ENCODE measurements at regions not wholly inside any gene's neighbourhood (a gene's known extent, or its start where the extent isn't known, plus 50 kb on each side); places are given as distances from the start of the nearest gene placed in this dataset.

DNA sequence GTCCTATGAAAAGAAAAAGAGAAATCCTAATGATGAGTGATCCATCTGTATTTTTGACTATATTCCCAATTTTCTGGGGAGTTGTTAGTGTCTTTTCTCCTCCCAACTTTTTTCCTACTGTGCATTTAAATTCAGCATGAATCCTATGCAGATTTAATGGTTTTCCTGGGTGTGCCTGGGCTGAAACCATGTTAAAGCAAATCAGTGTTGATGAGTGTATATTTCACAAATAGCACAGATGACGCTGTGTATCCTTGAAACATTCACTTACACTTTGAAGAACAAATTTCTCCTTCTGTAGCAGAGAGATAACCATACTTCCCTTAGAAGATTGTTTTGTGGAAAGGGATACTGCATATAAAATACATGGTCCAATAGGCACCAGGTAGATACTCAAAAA, 114.3 kb downstream of the TRIB2 start:
- DNase-seq, result no peak

DNA sequence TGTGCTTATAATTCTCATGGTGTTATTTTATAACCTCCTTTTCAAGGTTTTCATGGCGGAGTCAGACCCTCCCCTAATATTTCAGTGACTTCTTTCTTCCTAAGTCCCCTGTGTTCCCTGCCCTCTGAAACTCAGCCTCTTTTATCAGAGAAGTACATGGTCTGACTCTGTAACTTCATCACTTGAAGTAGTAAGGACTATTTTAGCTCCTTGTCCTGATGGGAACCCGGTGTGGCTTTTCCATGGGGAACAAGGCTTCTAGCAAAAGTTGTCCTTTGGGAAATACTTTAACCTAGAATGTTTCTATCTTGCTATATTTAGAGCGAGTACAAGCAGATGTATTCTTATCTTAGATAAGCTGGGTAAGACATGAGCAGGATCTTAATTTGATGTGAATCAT, 117.5 kb downstream of the TRIB2 start:
- no peak for DNase-seq

DNA sequence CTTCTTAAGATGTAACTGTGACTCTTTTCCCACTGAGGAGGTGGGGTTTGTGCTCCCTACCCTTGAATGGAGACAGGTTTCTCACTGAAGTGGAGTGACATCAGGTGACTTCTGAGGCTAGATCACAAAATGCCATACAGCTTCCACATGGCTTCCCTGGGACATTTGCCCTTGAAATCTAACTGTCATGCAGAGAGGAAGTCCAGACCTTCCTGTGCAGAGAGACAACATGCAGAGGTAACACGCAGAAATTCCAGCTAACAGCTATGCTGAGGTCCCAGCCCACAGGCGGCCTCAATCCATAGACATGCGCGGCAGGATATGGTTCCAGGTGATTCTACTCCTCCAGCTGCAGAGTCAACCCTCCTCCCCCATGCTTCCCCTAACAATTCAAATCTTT, 119.0 kb downstream of the TRIB2 start:
- DNase-seq, result no peak

DNA sequence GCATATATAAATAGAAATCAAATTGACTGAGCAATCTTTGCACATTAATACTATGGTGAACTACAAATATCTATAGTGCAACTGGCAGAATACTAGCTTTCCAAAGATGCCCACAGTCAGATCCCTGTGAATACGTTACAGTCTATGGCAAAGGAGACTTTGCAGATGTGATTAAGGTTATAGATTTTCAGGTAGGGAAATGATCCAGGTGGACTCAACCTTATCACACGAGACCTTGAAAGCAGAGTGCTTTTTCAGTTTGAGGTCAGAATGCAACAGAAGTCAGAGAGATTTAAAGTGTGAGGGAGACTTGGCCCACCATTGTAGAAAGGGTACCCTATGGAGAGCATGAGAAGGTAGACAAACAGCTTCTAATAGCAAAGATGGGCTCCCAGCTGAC, 122.6 kb downstream of the TRIB2 start:
- no peak for DNase-seq

DNA sequence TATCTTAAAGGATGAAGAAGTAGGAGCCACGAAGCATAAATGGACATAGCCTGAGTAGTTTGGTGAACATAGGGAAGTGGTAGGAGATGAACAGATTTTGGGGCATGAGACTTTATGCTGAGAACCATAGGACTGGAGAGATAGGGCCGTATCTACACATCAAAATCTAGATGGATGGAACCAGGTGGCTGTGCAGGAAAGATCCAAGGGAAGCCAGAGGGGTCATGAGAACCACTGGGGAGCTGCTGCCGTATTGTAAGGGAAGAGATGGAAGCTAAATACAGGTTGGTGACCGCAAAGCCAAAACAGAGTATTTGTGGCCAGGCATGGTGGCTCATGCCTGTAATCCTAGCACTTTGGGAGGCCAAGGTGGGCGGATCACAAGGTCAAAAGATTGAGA, 124.3 kb downstream of the TRIB2 start:
- no peak for DNase-seq

DNA sequence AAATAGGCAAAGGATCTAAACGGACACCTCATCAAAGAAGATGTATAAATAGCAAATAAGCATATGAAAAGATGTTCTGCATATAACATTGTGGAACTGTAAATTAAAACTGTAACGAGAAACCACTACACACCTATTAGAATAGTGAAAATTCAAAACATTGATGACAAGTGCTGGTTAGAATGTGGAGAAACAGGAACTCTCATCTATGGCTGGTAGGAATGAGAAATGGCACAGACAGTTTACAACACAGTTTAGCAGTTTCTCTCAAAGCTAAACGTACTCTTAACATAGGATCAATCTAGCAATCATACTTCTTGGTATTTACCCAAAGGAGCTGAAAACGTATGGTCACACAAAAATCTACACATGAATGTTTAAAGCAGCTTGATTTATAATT, 126.2 kb downstream of the TRIB2 start:
- no peak for DNase-seq

DNA sequence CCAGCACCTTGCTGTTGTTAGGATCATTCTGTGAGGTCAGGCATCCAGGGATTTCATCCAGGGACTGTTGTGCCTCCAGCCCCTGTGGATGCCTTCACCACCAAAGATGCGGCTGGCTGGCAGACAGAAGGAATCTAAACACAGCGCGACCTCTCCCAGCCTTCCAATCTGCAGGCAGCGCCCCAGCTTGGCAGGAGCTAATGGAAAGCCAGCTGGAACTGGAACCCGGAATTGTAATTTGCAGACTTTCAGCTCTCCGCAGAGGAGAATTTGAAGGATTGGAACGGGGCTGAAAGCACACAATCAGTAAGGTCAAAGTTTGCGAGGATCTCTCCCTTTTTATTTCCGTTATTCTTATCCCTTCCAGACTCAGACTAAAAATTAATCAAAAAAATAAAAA, 127.8 kb downstream of the TRIB2 start:
- DNase-seq, result no peak

DNA sequence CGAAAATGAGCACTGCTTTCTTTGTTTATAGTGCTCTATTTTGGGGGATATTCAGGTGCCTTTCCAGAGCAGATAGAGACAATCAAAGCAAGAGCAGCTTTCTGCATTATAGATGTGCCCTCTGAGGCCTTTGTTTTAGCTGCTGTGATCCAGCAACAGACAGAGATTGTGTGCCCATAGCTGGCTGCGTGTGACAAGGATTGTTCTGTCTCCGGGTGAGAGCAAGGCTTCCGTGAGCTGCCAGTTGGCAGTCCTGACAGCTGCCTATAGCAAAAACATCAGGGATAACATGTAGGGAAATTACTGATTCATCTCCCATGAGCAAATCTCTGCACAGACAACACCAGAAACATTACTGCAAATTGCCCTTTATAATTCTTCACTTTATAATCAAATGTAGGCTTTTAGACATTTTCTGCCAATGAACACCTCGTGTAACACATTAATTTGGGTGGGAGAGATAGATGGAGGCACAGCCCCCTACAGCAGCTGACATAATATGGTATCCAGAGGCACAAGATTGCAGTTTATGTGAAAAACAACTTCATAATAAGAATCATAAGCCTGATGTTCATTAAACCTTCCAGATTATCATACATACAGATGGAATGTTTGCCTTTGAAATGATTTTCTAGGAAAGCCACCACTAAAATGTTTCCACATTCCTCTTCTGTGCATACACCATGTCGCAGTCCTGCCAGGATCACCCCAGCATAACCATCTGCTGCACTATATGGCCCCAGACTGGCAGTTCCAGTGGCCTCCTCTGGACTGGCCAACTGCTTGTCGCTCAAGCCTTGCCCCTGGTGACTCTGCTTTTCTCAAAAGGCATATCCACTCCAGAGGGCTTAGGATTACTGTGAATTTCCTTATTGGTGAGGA, 131.2 kb downstream of the TRIB2 start:
- no peak for DNase-seq

DNA sequence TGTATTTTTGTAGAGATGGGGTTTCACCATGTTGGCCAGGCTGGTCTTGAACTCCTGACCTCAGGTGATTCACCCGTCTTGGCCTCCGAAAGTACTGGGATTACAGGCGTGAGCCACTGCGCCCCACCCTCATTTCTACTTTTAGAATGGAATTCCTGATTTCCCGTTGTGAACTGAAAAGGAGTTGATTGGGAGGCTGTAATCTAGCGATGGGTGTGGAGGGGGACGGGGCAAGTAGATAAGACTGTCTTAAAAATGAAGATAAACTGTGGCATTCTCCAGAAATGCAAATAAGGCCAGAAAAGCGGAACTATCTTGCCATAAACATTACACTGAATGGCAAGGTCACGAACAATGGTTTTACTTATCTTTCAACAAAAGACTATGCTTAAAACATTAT, 135.4 kb downstream of the TRIB2 start:
- DNase-seq, result no peak

DNA sequence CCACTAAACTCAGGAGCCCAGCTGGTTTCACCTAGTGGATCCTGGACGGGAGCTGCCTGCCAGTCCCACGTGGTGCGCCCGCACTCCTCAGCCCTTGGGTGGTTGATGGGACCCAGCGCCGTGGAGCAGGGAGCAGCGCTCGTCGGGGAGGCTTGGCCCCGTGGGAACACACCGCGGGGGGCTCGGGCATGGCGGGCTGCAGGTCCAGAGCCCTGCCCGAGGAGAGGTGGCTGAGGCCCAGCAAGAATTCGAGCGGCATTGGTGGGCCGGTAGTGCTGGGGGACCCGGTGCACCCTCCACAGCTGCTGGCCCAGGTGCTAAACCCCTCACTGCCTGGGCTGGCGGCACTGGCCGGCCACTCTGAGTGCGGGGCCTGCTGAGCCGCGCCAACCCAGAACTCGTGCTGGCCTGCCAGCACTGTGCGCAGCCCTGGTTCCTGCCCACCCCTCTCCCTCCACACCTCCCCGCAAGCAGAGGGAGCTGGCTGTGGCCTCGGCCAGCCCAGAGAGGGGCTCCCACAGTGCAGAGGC, 137.3 kb downstream of the TRIB2 start:
- no peak for DNase-seq

DNA sequence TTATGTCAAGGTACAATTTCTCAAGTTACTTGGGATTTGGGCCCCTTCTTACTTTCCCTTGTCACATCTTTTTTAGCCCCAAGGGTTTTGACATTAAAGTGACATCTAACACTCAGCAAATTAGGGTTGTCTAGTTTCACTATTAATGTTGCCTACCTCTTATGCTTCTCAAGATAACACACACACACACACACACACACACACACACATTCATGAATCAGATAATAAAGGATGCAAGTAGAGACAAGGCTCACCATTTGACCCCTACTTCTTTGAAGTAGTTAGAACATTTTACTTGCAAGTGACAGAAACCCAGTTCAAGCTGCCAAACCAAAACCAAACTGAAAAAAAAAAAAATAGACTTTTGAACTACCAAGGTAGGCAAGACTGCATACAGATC, 138.8 kb downstream of the TRIB2 start:
- no peak for DNase-seq

DNA sequence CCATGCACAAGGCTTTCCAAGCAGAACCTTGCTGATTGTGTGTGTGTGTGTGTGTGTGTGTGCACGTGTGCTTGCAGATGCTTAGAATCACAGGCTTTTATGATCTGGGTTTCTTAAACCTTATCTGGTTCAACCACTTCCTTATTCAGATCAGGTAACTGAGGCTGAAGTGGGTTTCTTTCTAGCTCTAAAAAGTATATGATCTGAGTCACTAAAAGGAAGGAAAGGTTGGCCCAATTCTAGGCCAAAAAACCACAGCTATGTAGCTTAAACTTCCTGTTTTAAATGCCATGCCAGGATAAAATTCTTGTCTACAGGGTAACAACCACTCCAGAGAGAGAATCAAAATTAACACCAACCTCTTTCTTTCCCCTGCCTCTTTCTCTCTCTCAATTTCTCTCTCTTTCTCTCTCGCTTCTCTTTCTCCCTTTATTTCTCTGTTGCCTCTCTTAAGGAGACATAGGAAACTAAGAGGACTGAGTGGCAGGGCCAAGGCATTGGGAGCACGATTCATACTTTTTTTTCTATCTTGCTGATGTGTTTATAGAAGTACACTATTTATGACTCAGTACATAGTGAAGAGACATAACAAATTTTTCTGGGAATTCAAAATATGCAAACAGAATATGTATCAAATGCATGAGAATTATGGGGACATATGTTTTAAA, 140.3 kb downstream of the TRIB2 start:
- DNase-seq, result no peak

DNA sequence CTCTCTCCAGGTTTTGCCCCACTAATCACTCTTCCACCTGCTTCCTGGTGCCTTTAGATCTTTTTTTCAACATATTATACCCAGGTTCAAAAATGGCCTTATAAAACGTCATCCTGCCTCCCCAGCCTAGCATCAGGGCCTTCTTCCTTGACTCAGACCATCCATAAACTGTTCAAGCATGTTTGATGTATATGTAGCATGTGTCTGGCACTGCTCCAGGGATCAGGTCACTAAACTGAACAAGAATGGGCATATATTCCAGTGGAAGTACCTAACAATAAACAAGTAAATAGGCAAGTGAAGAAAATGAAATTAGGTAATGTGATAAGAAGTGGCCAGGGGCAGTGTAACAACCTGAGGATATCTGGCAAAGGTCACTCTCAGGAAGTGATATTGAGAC, 141.2 kb downstream of the TRIB2 start:
- DNase-seq, result no peak

DNA sequence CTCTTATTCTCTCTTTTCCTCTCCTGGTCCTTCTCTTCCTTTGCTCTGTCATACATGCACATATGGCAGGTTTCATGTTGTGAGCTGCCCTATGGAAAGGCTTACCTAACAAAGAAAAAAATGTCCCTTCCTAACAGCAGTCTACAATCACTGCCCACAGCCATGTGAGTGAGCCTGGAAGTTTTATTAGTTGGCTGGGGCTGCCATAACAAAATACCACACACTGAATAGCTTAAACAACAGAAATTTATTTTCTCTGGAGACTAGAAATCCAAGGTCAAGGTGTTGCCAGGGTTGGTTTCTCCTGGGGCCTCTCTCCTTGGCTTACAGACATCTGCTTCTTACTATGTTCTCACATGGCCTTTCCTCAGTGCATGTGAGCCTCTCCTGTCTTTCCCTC, 142.1 kb downstream of the TRIB2 start:
- no peak for DNase-seq

DNA sequence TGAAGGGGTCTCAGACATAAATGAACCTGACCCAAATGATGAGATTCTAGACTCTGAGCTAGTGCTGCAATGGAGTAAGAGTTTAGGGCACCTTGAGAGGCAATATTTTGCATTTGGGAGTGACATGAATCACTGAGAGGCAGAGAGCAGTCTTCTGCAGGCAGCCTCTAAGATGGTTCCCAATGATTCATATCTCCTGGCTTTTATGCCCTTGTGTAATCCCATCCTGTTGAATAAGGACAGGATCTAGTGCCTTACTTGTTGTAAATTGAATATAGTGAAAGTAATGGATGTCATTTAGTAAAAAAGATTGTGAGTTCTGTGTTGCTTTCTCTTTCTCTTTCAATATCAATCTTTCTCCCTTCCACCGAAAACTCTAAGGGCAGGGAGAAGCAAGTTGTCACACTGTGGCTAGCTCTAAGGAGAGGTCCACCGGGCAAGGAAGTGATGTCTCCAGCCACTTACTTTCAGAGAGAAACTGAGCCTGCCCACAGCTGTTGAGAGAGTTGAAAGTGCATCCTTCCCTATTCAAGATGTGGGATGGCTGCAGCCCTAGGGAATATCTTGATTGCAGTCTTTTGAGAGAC, 144.7 kb downstream of the TRIB2 start:
- DNase-seq, result no peak

DNA sequence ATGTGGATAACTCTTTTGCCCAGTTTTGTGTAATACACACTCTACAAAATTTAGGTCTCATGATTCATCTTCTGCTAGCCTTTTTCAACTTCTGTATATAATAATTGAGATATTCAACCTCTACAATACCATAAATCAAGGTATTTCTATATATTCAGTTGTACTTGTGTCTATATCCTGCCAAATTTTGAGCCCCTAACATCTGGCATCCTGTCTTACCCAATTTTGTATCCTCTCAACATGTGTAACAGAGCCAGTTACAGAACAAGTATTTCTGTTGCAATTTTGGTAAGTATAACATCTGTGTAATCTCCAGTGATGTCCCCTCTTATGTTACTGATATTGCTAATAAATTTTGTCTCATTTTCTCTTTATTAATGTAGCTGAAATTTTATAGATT, 145.8 kb downstream of the TRIB2 start:
- DNase-seq, result no peak

DNA sequence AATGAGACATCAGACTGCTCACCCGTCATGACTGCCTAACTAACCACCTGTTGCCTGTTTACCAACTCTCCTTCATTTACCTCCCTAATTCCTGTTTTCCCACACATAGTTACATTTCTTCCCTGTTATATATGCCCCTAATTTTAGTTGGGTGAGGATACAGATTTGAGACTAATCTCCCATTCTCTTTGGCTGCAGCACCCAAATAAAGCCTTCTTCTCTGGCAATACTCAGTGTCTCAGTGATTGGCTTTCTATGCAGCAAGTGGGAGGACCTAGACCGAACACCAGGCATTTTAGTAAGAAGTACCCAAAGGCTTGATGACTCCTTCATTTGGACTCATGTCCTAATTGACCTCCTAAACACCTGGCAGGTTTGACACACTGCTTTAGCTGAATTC, 147.2 kb downstream of the TRIB2 start:
- DNase-seq, result no peak

DNA sequence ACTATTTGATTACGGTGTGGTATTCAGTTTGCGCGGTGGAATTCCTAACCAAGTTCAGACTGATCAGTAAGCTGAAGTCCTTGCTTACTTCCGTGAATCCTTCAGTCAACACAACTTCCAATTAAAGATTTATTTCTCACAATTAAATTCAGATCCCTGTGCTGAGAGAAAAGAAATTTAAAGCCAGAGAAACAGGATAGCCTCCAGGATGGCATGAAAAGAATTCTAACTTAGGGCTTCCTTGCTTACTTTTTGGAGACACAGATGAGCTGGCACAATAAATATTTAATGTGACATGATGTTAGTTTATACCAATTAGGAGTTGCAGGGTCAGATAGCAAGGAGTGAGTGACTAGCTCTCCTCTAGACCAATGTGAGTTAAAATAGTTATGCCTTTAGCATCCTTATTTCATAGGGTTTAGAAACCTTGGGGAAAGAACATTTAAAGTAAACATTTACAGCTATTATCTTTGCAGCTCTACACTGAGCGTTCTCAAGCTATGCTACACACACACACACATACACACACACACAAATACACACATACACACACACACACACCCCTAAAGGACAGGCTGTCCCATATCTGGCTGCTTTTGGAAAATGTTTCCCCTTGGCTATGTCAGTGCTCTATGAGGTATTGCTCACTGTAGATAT, 151.0 kb downstream of the TRIB2 start:
- DNase-seq, result no peak

DNA sequence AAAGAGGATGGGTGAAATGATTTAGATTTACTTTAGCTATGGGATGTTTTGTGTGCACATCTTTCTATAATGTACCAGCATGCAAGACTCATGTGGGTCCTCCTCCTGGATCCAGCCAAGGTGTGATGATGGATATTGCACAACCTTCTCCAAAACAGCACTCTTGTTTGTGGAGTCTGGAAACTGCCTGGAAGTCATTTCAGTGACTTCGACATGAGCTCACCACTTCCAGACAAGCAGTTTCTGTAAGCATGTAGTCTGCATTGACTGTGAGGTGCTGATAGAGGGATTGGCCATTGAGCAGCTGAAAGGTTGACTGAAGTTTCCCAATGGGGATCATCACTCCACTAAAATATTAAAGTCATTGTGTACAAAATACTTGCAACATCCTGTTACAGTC, 154.0 kb downstream of the TRIB2 start:
- no peak for DNase-seq

DNA sequence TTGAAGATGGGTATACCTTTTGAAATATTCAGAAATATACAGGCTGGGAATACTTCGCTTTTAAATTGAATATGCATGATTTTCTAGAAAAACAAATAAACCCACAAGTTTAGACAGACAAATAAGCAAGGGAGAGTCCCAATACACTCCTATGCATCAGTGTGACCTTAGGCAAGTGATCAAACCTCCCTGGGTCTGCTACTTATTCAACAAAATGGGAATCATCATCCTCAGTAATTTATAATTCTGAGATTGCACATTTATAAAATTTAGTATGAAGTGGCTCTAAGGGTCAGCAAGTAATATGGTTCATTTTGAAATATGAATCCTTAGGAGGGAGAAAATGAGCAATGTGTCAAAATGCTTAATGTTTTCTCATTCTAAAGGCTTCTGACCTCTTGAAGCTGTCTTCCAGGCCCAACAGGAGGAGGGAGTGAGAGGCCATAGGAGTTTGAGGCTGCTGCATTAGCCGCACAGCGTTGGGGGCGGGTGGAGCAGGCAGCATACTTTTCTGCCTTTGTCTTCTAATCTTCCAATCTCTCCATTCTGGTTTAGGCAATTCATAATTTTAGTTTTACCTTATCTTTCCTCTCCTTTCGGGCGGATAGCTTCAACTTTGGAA, 155.1 kb downstream of the TRIB2 start:
- DNase-seq, result no peak

DNA sequence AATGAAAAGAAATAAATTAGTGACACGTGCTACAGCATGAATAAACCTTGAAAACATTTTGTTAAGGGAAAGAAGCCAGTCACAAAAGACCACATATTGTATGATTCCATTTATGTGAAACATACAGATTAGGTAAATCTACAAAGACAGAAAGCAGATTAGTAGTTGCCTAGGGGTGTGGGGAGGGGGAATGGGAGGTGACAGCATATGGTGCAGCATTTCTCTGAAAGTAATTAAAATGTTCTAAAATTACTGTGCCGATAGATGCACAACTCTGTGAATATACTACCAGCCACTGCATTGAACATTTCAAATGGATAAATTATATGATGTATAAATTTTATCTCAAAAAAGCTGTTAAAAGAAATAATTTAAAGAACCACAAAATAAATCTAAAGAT, 161.0 kb downstream of the TRIB2 start:
- DNase-seq, result no peak

DNA sequence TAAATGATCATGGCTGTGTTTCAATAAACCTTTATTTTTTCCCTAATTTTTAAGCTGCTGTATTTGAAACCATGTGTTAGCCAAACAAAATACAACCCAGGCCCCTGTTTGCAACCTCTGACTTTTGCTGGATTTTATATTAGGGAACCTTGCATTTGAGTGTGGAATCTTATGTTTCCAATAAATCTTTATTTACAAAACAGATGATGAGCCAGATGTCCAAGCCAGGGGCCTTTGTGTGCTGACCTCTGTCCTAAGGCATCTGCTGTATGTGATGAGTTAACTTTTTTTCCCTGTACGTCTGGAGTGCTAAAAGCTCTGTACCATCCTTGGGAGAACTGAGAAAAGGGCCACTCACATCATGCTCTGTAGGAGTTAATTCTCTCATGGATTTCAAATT, 162.9 kb downstream of the TRIB2 start:
- no peak for DNase-seq

DNA sequence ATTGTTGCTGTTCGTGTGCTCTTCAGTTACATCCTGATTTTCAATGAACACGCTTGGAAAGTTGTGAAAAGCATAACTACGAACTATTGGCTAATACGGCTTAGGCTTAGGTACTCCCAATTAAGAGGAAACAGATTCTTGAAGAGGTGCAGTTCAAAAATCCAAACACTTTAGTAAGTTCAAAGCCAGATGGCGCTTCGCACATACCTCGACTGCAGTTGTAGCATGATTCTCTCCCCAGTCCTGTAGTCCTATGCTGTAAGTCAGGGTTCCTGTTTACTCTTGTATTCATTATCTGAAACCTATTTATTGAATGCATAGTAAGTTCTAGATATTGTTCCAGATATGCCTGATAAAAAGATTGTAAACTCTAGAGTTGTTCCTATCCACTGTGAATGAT, 165.2 kb downstream of the TRIB2 start:
- no peak for DNase-seq

Data from activated CD4-positive, alpha-beta T cell treated with anti-CD3 and anti-CD28 coated beads for 48 hours (primary cell).